Stimulated activated CD4-positive, alpha-beta T cell treated with anti-CD3 and anti-CD28 coated beads, TNF-alpha, amount 100 ng/mL, for 24 hours (primary cell): ENCODE measurements at regions not wholly inside any gene's neighbourhood (a gene's known extent, or its start where the extent isn't known, plus 50 kb on each side); places are given as distances from the start of the nearest gene placed in this dataset.

Experiments
- DNase-seq, 3 experiments: peaks; one replicate each; pipeline ENCODE4 v3.0.0-alpha.2; 2020; ENCODE audit warnings: low read depth in 3 of 3

DNA sequence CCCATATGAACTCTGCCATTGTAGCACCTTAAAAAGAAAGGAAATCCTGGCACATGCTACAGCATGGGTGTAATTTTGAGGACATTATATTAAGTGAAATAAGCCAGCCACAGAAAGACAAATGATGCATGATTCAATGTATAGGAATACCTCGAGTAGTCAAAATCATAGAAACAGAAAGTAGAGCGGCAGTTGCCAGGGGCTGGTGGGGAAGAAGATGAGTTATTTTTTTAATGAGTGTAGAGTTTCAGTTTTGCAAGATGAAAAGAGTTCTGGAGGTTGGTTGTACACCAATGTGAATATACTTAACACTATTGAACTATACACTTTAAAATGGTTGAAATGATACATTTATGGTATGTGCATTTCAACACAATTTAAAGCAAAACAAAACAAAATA, 133.0 kb downstream of the ZDHHC21 start:
- DNase-seq, result no peak

DNA sequence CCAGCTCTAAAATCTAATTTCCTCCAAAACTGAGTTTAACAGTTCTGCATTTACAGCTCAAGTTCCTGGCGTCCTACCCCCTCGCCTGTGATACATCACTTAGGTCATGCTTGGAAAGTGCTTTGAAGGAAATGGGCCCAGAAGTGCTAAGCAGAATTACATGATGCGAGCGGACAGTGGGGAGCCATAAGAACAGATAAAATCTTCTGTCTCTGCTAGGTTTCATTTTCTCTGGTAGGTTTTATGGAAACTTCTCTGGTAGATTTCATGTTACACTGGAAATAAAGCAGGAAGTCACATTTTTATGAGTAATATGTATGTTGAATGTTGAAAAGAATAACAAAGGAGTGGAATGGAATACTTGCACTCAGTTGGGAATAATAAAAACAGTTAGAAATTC, 138.3 kb downstream of the ZDHHC21 start:
- no peak for DNase-seq

DNA sequence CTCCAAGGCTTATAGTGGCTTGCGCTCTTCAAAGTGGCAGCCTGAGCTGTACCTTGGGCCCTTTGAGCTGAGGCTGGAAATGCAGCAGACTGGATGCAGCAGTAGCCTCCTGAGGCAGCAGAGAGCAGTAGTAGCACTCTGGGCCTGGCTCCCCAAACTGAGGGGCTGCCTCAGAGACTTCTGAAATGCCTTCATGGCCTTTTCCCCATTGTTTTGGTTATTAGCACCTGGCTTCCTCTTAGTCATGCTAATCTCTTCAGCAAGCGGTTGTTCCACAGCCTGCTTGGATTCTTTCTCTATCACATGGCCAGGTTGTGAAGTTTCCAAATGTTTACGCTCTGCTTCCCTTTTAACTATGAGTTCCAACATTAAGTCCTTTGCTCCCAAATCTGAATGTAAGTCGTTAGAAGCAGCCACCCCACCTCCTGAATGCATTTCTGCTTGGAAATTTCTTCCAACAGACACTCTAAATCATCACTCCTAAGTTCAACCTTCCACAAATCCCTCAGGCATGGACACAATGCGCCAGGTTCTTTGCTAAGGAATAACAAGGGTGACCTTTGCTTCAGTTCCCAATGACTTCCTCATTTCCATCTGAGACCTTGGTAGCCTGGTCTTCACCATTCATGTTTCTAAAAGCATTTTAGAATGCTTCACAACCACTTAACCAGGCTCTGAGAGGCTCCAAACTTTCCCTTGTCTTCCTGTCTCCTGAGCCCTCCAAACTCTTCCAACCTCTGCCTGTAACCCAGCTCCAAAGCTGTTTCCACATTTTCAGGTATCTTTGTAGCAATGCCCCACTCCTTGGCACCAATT, 145.8 kb downstream of the ZDHHC21 start:
- no peak for DNase-seq

DNA sequence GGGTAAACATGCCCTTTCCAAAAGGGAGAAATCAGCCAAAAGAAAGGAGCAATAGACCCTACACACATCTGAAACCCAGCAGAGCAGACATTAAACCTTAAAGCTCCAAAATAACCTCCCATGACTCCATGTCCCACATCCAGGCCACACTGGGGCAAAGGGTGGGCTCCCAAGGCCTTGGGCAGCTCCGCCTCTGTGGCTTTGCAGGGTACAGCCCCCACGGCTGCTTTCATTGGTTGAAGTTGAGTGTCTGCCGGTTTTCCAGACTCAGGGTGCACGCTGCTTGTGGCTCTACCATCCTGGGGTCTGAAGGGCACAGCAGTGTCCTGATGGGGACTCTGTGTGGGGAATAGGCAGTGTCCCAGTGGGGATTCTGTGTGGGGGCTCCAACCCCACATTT, 146.5 kb downstream of the ZDHHC21 start:
- DNase-seq, result no peak

DNA sequence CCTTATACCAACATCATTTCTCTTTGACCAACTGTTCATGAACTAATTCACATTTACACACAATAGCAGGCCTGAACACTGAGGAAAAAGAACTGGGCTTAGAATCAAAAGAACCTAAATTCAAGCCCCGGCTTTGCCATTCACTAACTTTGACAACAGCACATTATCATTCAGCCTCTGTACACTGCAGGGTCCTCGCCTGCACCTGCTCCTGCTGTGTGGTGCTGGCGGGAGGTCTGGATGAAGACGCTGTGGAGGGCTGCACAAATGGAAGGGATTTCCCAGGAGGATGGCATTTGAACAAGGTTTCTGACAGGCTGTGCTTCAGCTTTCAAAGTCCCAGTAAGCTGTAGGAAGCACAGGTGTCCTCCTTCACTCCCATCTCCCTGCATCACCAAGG, 151.2 kb downstream of the ZDHHC21 start:
- no peak for DNase-seq

DNA sequence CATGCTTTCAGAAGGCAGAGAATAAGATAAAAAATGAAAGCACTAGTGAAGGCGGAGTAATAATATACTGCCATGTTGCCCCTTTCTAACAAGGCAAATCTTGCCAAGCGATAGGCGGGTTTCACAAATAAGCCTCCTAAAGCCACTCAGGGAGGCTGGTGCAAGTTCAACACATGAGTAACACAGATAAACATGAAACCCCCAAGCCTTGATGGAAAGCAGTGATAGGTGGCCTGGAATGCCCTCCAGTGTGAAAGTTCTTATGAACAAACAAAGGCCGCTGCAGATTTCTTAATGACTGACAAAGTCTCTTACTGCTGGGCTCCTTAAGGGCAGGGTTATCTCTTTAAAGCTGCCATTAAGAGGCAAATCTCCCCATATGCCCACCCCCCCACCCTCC, 154.7 kb downstream of the ZDHHC21 start:
- DNase-seq, result no peak

DNA sequence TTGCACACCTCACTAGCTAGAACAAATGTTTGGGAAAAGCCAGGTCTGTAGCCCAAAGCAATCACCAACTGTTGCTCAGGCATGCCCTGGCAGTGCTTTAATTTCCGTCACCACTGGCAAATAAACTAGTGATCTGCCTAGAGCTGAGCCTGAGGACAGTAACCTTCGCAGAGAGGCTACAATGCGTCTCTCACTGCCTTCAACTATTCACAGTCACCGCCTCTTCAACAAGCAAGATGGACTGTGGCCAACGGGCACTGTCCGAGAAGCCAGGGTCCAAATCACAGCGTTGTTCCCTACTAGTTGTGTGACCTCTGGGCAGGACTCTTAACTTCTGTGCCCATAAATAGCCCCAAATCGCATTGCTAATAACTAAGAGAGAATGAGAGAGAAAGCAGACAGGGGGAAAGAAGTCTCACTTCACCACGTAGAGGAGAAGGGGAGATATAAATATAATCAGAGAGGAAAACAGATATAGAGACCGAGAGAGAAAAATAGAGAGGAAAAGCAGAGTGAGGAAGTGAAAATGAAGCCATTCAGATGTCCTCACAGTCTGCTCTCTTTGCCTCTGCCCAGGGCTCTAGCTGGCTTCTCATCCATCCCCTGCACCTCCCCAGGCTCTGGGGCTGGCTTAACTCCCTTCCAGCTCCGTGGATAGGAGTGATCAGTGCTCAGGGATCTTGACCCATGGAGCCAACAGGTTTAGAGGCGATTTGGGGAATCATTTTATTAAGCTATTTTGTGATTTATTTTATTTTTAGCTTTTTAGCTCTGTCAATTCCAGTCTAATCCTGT, 157.9 kb downstream of the ZDHHC21 start:
- no peak for DNase-seq

DNA sequence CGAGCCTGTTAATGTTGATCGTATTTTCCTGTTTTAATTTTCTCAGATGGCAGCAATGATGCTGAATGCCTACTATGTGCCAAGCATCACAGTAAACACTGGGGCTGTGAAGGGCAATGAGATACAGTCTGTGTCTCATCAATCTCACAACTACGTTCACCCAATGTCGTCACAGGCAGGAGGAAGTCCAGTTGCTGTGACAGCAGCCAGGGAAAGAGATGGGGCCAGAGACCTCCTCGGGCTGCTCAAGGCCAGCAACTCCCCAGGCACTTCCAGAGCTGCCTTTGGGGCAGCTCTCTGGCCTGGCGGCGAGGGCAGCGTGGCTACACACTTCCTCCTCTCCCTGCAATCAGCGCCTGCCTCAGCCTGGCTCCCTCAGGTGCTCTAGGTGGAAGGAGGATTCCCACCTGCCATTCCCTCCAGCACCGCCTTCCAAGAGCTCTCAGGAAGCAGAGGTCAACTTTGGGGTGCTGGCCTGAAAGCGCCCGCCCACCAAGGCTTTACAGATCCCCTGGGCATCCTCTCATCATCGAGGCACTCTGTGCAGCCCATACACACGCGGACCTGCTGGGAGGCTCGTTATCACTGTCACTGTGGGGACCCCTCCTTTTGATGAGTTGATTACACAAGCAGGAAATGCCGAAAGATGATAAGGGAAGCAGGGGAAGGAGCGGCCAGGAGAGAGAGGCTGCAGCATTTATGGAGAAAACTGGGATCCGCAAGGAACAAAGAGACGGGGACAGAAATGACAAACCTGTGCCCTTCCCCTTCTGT, 159.2 kb downstream of the ZDHHC21 start:
- DNase-seq, result no peak

DNA sequence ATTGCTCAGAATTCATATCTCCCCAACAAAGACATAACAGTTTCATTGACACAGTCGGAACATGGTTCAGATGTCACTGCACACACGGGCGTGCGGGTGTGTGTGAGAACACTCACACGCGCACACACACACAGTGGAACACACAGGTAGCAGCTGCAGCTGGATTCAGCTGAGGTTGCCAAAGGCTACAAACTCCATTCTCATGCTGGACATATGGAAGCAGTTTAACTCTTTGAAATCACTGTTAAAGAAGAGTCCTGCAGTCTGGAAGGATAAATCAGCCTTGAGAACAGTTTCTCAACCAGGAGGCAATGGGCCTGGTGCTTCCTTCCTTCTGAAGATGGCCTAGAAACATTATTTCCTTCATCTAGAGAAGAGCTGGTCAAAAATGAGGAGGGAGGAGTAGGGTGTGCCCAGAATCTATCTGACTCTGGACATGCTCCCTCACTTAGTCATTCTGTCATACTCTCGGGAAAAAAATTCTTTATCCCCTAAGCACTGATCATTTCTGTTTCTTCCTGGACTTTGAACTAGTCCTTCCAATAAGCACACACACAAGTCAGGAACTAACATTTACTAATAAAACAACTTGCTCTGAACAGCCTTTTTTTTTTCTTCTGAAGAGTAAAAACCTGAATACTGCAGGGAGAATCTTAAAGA, 160.6 kb downstream of the ZDHHC21 start:
- DNase-seq, result no peak

DNA sequence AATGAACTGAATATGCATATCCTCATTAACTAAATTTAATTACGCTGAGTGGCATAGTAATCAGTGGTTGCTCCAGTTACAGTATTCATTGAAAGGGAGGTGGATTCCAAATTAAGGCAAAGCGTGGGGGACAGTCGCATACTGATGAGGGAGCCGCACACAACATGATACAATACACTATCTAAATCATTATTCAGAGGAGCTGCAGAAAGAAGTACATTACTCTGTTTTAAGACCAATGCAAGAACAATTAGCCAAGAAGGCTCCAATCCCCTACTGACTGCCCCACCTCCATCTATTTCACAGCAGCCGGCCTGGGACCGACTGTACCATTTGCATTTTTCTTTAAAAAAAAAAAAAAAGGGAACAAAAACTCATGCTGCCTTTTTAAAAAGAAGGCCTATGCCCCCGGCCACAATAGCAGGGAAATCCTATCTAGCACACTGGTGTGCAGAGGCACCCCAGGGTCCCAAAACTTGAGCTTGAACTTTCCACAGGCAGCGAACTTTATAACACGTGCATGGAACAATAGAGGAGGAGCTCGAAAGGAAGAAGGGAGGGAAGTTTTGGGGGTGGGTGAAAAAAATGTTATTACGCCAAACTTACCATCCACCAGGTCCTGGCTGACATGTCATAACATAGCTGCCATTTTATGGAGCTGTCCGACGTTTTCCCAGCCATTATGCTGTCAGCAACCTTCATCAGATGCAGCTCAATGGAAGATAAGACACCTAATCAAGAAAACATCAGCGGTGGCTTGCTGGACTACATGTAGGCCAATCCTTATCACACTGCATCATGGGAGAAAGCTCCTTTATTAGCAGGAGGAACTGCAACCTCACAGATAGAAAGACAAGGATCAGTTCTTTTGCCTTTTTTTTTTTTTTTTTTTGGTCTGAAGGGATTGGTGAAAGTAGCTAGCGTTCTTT, 161.6 kb downstream of the ZDHHC21 start:
- DNase-seq, result no peak

DNA sequence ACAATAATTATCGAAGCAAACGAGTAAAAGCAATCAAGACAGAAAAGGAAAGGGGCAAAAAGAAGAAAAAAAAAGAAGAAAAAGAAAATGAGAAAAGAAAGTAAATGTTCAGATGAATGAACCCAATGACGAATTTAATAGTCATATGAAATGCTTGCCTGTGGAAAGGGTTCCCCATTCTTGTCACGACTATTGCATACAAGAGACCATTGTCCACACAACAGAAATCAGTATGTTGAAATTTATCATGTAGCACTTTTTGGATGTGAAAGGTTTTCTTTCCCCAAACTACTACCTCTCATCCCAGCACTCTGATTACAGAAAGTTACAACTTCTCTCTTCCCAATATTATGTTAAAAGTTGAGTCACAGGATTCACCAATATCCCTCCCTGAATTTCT, 162.4 kb downstream of the ZDHHC21 start:
- DNase-seq, result no peak

DNA sequence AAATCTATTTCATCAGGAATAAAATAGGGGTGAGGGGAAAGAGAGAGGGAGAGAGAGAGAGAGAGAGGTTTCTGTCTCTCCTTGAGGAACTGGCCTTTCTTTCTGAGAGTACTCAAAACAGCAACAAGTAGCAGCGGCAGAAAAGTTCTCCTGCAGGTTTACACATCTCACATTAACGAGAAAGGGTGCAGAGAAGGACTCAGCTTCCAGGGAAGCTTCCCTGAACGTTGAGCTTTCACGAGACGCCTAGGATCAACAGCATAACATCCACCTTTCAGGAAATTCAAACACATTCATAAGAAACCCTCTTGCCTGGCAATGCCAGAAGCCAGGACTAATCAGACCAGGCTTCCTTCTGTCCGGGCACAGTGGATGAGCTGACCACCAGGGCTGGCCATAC, 162.9 kb downstream of the ZDHHC21 start:
- DNase-seq, result no peak

DNA sequence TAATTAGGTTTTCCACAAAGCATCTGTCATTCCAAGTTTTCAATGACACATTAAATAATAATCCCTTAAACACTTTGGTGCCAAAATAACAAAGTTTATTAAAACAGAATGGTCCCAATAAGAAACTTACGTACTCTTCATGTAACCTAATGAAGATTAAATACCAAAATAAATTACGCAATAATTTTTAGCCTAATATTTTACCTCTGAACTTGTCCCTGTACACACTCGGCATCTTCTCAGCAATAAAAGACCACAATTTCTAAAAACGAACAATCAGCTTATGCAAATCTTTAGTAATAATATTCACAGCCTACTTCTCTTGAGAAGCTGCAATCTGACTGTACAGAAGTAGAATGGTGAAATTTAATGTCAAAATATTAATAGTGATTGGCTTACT, 163.6 kb downstream of the ZDHHC21 start:
- DNase-seq, result no peak

DNA sequence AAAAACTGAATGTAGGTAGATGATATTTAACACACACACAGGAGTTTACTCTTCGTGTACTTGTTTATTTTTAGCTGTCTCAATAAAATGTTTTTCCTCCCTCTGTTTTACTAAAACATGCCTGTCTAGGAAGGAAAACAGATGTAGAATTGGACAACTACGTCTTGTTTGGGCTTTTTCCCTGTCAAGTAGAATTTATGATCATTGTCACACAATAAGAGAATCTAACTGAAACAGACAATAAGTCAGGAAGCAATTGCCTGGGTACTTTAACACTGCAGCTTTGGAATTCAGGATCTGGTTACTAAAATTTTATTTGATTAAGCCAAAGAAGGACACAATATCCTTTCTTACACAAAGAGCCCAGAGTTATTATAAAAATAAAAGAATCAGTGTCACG, 164.2 kb downstream of the ZDHHC21 start:
- no peak for DNase-seq

DNA sequence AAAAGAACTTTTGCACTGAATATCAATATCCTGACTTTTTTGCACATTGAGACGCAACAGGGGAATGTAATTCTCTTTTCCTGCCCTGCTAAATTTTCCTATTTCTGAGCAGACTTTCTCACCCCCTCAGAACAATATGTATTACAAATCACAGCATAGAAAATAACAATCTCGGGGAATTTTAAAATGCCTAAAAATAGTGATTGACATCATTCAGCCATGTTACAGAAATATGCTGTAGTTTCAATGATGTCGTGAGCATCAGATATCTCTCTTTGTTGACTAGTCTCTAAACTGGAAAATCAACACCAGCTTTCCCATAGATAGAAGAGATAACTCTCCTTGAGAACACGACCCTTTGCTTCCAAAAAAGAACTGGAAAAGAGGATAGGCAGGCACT, 166.7 kb downstream of the ZDHHC21 start:
- DNase-seq, result no peak

DNA sequence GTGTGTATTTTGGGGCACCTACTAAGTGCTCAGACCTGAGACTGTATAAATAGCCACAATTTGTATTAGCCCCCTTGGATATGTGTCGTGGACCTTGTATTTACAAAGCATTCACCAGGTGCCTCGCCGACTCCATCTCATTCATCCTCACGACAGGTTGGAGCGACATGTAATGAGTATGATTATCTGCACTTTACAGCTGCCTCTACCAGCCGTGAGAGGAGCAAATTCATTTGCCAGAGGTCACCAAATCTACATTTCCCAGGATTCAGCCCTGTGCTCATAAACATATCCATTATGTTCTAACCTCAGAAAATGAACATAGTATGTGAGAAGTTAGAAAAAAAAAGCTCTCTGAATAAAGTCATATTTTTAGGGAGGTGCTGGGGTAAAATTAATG, 167.4 kb downstream of the ZDHHC21 start:
- DNase-seq, result no peak

DNA sequence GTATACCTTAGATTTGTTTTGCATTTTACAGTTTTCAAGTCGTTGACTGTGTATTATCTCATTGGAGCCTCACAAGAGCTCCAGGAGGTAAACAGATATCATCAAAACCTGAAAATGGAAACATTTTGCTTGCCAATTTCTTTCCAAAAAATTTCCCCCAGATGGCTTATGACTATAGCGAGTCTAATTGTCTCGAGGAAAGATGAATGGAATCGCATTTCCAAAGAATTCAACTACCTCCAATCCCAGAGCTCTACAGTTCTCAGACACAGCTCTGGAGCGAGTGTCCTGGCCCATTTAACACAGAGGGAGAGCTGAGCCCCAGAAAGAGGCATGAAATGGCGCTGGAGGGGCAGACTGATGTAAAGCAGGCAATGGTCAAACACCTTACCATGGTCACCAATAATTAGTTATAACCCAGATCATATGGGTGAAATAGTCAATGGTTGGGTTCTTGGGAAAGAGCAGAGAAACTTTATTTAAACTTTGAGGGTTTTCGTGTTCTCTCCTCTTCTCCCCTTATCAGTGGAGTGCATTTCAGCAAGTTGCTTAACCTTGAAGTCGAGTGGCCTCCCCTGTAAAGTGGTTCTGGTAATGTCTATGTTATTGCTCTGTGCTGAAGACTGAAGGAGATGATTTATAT, 168.2 kb downstream of the ZDHHC21 start:
- no peak for DNase-seq

DNA sequence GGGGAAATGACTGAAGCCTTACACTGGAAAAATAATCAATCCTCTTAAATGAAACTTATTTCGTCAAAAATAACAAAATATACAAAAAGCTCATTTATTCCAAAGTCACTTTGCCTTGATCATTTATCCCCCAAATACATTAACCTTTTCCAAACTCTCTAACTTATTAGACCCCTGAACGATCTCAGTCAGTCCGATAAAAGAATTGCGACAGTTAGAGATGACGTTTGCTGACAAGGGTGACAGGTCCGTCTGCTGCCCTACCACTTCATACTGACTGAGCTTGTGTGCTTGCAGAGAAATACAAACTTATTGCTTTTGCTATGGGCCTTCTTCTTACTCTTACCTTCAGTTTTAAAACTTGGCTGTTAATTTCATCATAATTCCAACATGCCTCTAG, 169.7 kb downstream of the ZDHHC21 start:
- DNase-seq, result no peak

DNA sequence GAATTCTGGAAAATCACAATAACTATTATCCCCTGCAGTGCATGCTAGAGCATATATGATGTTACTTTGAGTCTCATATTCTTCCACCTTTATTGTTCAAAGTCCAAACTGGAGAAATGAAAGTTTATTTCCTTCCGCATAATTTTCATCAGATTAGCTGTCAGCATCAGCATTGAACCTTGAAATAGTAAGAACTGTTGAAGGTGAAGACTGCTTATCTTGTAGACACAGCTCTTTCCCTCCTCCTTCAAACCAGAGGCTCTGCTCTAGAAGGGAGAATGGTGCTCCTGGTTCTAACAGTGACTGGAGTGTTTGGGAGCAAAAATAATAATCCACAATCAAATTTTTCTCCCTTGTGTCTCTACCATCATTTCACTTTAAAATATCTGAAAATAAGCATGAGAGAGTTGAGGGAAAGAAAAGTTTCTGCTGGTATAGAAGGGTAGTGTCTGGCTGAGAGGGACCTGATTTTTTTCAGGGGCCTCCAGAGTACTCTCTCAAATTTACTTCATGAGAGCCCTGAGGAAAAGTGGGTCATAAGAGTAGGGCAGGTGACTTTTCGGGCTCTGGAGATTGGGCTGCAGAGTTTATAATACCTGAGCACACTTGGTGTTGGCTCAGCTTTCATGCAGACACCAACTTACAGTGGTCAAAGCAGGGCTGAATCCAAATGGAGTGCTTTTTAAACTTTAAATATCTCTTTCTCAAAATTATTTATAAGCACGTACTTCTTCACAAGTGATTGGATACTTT, 170.4 kb downstream of the ZDHHC21 start:
- DNase-seq, result no peak

DNA sequence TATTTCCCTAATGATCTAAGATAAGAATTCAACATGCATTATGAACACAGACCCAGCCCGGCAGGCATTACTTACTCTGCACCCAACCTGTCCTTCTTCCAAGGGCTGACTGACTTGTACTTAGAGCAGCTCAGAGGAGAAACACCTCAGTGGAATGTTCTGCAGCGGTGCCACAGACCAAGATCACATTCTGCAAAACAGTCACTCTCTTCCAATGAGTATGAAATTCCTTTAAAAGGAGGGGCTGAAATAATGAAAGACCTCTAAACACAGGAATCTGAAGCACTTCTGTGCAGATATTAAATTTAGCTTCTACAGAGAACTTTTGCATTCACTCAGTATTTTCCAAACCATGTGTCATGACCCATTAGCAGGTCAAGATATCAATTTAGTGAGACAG, 172.9 kb downstream of the ZDHHC21 start:
- DNase-seq, result no peak
